OCI-LY7 (cell line): ENCODE measurements at regions not wholly inside any gene's neighbourhood (a gene's known extent, or its start where the extent isn't known, plus 50 kb on each side); places are given as distances from the start of the nearest gene placed in this dataset.

Source experiments
- BruUV-seq: library from RNA; stranded (reverse); fragments of 400-500 nt; replicated peaks from 2 replicates; lab custom pipeline; 2021; lab: Mats Ljungman, UMichigan
- CTCF ChIA-PET: fragments of 300-600 bp; sonication (Branson Sonifier 250); formaldehyde crosslinking; loops from one replicate; lab custom pipeline; 2022; ENCODE audit warnings: antibody characterized with exemption; ENCODE audit not compliant: unreplicated experiment; lab: Charles Lee
- POLR2A ChIA-PET: fragments of 300-600 bp; sonication (Branson Sonifier 250); formaldehyde crosslinking; loops from one replicate; lab custom pipeline; 2022; ENCODE audit warnings: antibody characterized with exemption; lab: Charles Lee
- DNase-seq: peaks from one replicate; pipeline ENCODE4 v3.0.0-alpha.2; 2015; ENCODE audit warnings: low spot score
- H2AFZ ChIP-seq: fragments of 200-600 bp; sonication (generic), shearing (Covaris generic); 2 replicates; pipeline ENCODE4 v1.6.1; 2014; ENCODE audit warnings: mild to moderate bottlenecking, antibody characterized with exemption, low read length, moderate library complexity
- H3K27ac ChIP-seq: fragments of 200-600 bp; sonication (generic); 2 replicates; pipeline ENCODE4 v1.5.1; 2014; ENCODE audit warnings: mixed run types, low read depth, mild to moderate bottlenecking, moderate library complexity, low read length, inconsistent platforms; ENCODE audit not compliant: poor library complexity, severe bottlenecking
- H3K36me3 ChIP-seq: fragments of 200-600 bp; sonication (generic); 2 replicates; pipeline ENCODE4 v1.6.1; 2014; ENCODE audit warnings: mild to moderate bottlenecking, antibody characterized with exemption, low read length, moderate library complexity, mixed read lengths; ENCODE audit not compliant: insufficient read depth
- H3K4me1 ChIP-seq: fragments of 200-600 bp; sonication (generic); 2 replicates; pipeline ENCODE4 v1.5.1; 2014; ENCODE audit warnings: mild to moderate bottlenecking, low read length; ENCODE audit not compliant: insufficient read depth, poor library complexity, severe bottlenecking
- H3K4me2 ChIP-seq: fragments of 200-600 bp; sonication (generic); 2 replicates; pipeline ENCODE4 v1.6.1; 2014; ENCODE audit warnings: mild to moderate bottlenecking, low read length
- H3K4me3 ChIP-seq: fragments of 200-600 bp; sonication (generic); 2 replicates; pipeline ENCODE4 v1.5.1; 2014; ENCODE audit warnings: mild to moderate bottlenecking, low read depth, low read length; ENCODE audit not compliant: poor library complexity, severe bottlenecking
- H3K79me2 ChIP-seq: fragments of 200-600 bp; sonication (generic); 2 replicates; pipeline ENCODE4 v1.6.1; 2016; ENCODE audit warnings: low read depth, mild to moderate bottlenecking, low read length, moderate library complexity, mixed read lengths; ENCODE audit not compliant: insufficient read depth
- H3K9me2 ChIP-seq: fragments of 200-600 bp; sonication (generic); 2 replicates; pipeline ENCODE4 v1.6.1; 2016; ENCODE audit warnings: mild to moderate bottlenecking, low read length, mixed read lengths; ENCODE audit not compliant: insufficient read depth
- H3K9me3 ChIP-seq: fragments of 200-600 bp; sonication (generic); 2 replicates; pipeline ENCODE4 v1.6.1; 2014; ENCODE audit warnings: mild to moderate bottlenecking, mixed run types, low read length, mixed read lengths
- H4K20me1 ChIP-seq: fragments of 200-600 bp; sonication (generic); 2 replicates; pipeline ENCODE4 v1.6.1; 2014; ENCODE audit warnings: mild to moderate bottlenecking, antibody characterized with exemption, low read length, moderate library complexity, mixed read lengths; ENCODE audit not compliant: insufficient read depth
- CTCF ChIP-seq: fragments of 200-600 bp; sonication (generic); conservative IDR thresholded peaks from 2 replicates; pipeline ENCODE4 v1.5.1; 2014; ENCODE audit warnings: mild to moderate bottlenecking, antibody characterized with exemption, low read length, moderate library complexity, mixed read lengths
- EZH2phosphoT487 ChIP-seq: fragments of 200-600 bp; sonication (generic); IDR thresholded peaks from 2 replicates; pipeline ENCODE4 v1.6.1; 2018; ENCODE audit warnings: low read depth, borderline replicate concordance, mild to moderate bottlenecking, mixed run types, antibody characterized with exemption, low read length, moderate library complexity, mixed read lengths
- intact Hi-C: fragments of 100-400 bp; cut with micrococcal nuclease; formaldehyde crosslinking; loops from one replicate; pipeline ENCODE4 v1.10.0; 2022; ENCODE audit not compliant: unreplicated experiment

DNA sequence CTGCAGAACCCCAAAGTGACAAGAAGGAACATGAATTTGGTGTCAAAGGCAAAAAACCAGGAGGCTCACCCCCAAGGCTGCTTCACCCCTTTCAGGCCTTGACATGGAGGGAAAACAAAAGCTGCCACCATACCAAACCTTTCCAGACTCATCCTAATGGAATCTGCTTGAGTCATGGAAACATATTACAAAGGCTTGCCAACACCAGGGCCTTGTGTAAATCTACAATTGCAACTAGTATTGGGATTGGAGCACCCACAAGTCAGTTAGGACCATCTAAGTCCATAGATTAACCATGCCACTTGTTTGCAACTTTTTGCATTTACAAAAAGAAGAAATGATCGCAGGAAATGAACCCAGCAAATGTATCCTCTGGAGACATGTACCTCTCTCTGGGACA, 297.6 kb downstream of the CDCA7 start:
- H3K4me2 ChIP-seq: no peak overlapping the region
- no peaks in the 10 kb centered on the region for H3K4me1 ChIP-seq
- H2AFZ ChIP-seq: no peak overlapping the region
- no peak overlapping the region for H3K4me3 ChIP-seq
- ChIA-PET CTCF (no interaction called here), POLR2A (no interaction called here)
- DNase-seq: no peak
- H3K9me2 ChIP-seq: no peaks in the 10 kb centered on the region
- no peaks in the 10 kb centered on the region for H4K20me1 ChIP-seq
- no peaks in the 10 kb centered on the region for H3K79me2 ChIP-seq
- no peaks in the 10 kb centered on the region for H3K36me3 ChIP-seq
- intact Hi-C loops: no loop called here
- no TSS peak for BruUV-seq
- no peaks in the 10 kb centered on the region for H3K9me3 ChIP-seq
- H3K27ac ChIP-seq: no peak overlapping the region
- TF ChIP-seq EZH2phosphoT487: no peak
- TF ChIP-seq CTCF: no peak

DNA sequence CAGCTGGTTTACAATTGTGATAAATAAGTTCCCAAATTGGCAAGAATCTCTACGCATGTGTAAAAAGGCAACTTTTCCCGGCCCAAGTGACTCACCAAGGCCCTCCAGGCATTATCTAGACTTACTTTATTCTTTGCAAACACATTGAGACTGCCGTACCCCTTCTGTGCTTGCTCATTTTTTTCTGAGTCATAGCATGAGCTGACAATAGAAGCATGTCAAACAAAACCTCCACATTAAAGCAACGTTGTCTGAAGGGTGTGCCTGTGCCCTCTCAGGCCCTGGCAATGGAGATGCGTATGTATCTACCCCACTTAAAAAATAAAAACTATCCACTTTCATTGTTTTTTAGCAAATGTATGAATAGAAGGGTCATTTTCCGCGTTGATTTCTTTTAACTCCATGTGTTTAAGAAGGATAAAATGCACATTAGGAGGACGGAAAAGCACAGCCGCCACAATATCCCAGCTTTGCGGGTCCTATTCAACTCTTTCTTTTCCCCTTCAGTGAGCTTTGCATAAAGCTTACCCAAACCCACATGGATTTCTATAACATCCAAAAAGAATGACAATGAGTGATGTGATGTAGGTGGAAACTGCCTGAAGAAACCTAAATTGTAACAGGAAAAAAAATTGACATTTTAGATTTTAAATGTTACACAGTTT, 298.2 kb downstream of the CDCA7 start:
- Histone ChIP-seq H3K36me3 (no peaks in the 10 kb centered on the region), H4K20me1 (no peaks in the 10 kb centered on the region), H3K4me2 (no peak overlapping the region), H3K27ac (no peak overlapping the region), H2AFZ (no peak overlapping the region), H3K9me2 (no peaks in the 10 kb centered on the region), H3K79me2 (no peaks in the 10 kb centered on the region), H3K4me1 (no peaks in the 10 kb centered on the region), H3K4me3 (no peak overlapping the region), H3K9me3 (no peaks in the 10 kb centered on the region)
- BruUV-seq: no TSS peak
- intact Hi-C loops: no loop called here
- ChIA-PET CTCF (no interaction called here), POLR2A (interaction anchor here (0.7 kb wide), 1 partner anchor 78 kb away, joined by 3 read pairs; no protein-coding TSS in a partner anchor)
- TF ChIP-seq EZH2phosphoT487 (no peak), CTCF (no peak)
- no peak for DNase-seq

DNA sequence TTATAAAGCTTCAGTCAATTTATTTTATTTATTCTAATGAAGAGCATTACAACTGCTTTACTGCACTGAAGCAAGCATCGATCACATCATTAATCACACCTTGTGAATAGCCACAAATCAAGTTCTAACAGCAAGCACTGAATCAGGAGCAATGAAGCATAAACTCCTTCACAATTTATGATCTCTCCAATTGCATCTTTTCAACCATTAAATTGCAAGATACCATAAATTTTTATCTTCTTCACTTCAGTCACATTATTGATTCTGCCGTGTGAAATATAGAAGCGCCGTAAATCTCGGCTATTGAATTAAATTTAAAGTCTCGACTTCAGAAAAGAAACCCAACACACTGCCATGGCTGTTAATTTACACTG, 298.7 kb downstream of the CDCA7 start:
- Histone ChIP-seq H3K36me3 (no peaks in the 10 kb centered on the region), H3K27ac (no peak overlapping the region), H3K9me3 (no peaks in the 10 kb centered on the region), H3K4me1 (no peaks in the 10 kb centered on the region), H3K4me2 (no peak overlapping the region), H2AFZ (no peak overlapping the region), H4K20me1 (no peaks in the 10 kb centered on the region), H3K9me2 (no peaks in the 10 kb centered on the region), H3K79me2 (no peaks in the 10 kb centered on the region), H3K4me3 (no peak overlapping the region)
- intact Hi-C loops: no loop called here
- TF ChIP-seq EZH2phosphoT487: no peak
- no peak for TF ChIP-seq CTCF
- CTCF ChIA-PET: no interaction called here
- BruUV-seq: no TSS peak
- POLR2A ChIA-PET: interaction anchor here (0.7 kb wide), 1 partner anchor 78 kb away, joined by 3 read pairs; no protein-coding TSS in a partner anchor
- no peak for DNase-seq
